Progenitor cell of endocrine pancreas (in vitro differentiated cells): ENCODE measurements at regions not wholly inside any gene's neighbourhood (a gene's known extent, or its start where the extent isn't known, plus 50 kb on each side); places are given as distances from the start of the nearest gene placed in this dataset.

Experiments
- DNase-seq: peaks from one replicate; pipeline ENCODE4 v3.0.0; 2021; ENCODE audit warnings: low spot score; ENCODE audit not compliant: unreplicated experiment
- H3K27ac Mint-ChIP-seq: 2 replicates; pipeline ENCODE4 v1.8.0; 2021; ENCODE audit warnings: mild to moderate bottlenecking, moderate library complexity, mixed read lengths
- H3K27me3 Mint-ChIP-seq: 2 replicates; pipeline ENCODE4 v1.8.0; 2021; ENCODE audit warnings: mixed read lengths
- H3K36me3 Mint-ChIP-seq: 2 replicates; pipeline ENCODE4 v1.8.0; 2022; ENCODE audit warnings: mixed read lengths; ENCODE audit not compliant: insufficient read depth
- H3K4me1 Mint-ChIP-seq: 2 replicates; pipeline ENCODE4 v1.8.0; 2021; ENCODE audit warnings: low read depth, mixed read lengths
- H3K4me3 Mint-ChIP-seq: 2 replicates; pipeline ENCODE4 v1.8.0; 2021; ENCODE audit warnings: low read depth, mild to moderate bottlenecking, moderate library complexity, mixed read lengths
- H3K9me3 Mint-ChIP-seq: 2 replicates; pipeline ENCODE4 v1.8.0; 2021; ENCODE audit warnings: low read depth, mixed read lengths
- CTCF ChIP-seq: fragments of 200-600 bp; sonication (generic); IDR thresholded peaks from one replicate; pipeline ENCODE4 v1.5.0; 2021; ENCODE audit warnings: antibody characterized with exemption, mild to moderate bottlenecking; ENCODE audit not compliant: unreplicated experiment

GRCh38 chr20:43302936-43303335 is 113.2 kb upstream of the PTPRT start:
- no peak for DNase-seq
- Mint-ChIP-seq H3K4me1 (no peaks in the 10 kb centered on the region), H3K27ac (no peak overlapping the region), H3K9me3 (no peaks in the 10 kb centered on the region), H3K27me3 (peaks cover 9% of the 10 kb centered on the region), H3K36me3 (no peaks in the 10 kb centered on the region), H3K4me3 (no peak overlapping the region)
- TF ChIP-seq CTCF: no peak

- H3K4me3 Mint-ChIP-seq: no peak overlapping the region
- peaks cover 11% of the 10 kb centered on the region for H3K27me3 Mint-ChIP-seq
- no peak overlapping the region for H3K27ac Mint-ChIP-seq
- no peaks in the 10 kb centered on the region for H3K36me3 Mint-ChIP-seq
- no peak for TF ChIP-seq CTCF
- no peaks in the 10 kb centered on the region for H3K4me1 Mint-ChIP-seq
- no peak for DNase-seq
- peaks cover 4% of the 10 kb centered on the region for H3K9me3 Mint-ChIP-seq
Measured at GRCh38 chr20:43300901-43301300, 111.2 kb upstream of the PTPRT start.

GRCh38 chr20:43295781-43296180 is 106.1 kb upstream of the PTPRT start:
- H3K27ac Mint-ChIP-seq: no peak overlapping the region

DNA sequence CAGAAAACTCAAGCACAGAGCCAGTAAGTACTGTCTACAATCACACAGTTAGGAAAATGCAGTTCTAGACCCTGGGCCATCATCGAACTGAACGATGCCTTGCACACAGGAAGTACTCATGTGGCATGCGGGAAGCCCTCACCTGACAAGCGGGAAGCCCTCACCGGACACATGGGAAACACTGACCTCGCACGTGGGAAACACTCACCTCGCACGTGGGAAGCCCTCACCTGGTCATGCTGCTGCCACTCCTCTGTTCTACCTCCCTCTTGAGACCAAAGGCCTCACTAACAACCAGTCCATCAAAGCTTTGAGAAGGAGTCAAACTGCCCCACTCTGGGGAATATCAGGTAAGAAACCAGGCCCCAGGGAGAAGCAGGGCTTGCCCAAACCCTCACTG is 105.6 kb upstream of the PTPRT start:
- no peak for DNase-seq

More at GRCh38 chr20:43295781-43296180, 106.1 kb upstream of the PTPRT start:
- Mint-ChIP-seq H3K4me3 (no peak overlapping the region), H3K4me1 (no peaks in the 10 kb centered on the region), H3K36me3 (no peaks in the 10 kb centered on the region), H3K27me3 (peaks cover 11% of the 10 kb centered on the region), H3K9me3 (peaks cover 4% of the 10 kb centered on the region)
- no peak for DNase-seq
- no peak for TF ChIP-seq CTCF

GRCh38 chr20:43294031-43294430 is 104.3 kb upstream of the PTPRT start:
- no peaks in the 10 kb centered on the region for H3K36me3 Mint-ChIP-seq
- no peak for TF ChIP-seq CTCF
- H3K27me3 Mint-ChIP-seq: peaks cover 4% of the 10 kb centered on the region
- no peaks in the 10 kb centered on the region for H3K4me1 Mint-ChIP-seq
- H3K27ac Mint-ChIP-seq: no peak overlapping the region
- no peak for DNase-seq
- peaks cover 4% of the 10 kb centered on the region for H3K9me3 Mint-ChIP-seq
- H3K4me3 Mint-ChIP-seq: no peak overlapping the region

More for the DNA sequence above, 105.6 kb upstream of the PTPRT start:
- H3K27ac Mint-ChIP-seq: no peak overlapping the region
- no peak for TF ChIP-seq CTCF
- no peaks in the 10 kb centered on the region for H3K4me1 Mint-ChIP-seq
- no peaks in the 10 kb centered on the region for H3K36me3 Mint-ChIP-seq
- peaks cover 11% of the 10 kb centered on the region for H3K27me3 Mint-ChIP-seq
- H3K9me3 Mint-ChIP-seq: peaks cover 4% of the 10 kb centered on the region
- H3K4me3 Mint-ChIP-seq: no peak overlapping the region
